ENCODE measurements at regions not wholly inside any gene's neighbourhood (a gene's known extent, or its start where the extent isn't known, plus 50 kb on each side); places are given as distances from the start of the nearest gene placed in this dataset.

DNA sequence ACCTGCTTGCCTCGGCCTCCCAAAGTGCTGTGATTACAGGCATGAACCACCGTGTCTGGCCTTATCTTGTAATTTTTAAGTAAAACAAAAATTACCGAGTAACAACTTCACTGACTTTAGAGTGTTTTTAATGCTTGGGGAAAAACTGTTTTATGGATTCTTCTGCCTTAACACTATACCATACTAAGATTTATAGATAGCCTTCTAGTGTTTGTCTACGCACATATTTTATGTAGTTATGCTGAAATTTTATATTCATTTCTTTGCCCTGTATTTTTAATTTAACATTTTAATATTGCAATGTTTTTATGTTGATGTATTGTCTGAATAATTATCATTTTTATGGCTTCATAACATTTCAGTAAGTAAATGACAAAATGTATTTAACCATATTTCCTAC lies 96.4 kb upstream of the FTMT start:
- DNase-seq: no peak

DNA sequence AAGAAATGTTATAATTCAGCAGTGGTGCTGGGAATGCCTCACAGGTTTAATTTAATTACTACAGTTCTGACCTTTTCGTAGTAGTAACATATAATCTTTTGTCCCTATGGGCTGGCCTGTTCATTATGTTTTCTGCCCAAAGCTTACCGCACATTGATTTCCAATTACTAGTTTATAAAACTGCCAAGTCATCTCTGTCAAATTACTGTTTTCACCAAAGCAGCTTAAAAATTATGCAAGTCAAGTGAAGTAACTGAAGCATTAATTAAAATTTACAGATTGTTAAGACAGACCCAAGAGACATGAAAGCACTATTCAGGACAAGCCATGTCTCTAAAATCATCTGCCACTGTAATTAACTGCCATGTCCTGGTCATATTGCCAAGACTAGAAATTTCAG lies 93.9 kb upstream of the FTMT start:
- DNase-seq: no peak

DNA sequence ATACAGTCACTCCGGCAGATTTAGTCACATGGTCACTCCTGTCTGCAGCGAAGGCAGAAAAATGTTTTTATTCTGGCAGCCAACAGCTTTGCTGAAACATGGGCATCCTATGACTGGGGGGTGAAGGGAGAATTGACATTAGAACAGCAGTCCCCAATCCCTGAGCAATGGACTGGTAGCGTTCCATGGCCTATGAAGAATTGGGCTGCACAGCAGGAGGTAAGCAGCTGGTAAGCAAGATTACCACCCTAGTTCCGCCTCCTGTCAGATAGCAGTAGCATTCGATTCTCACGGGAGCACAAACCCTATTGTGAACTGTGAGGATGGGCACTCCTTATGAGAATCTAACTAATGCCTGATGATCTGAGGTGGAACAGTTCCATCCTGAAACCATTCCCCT lies 93.1 kb upstream of the FTMT start:
- DNase-seq: no peak

DNA sequence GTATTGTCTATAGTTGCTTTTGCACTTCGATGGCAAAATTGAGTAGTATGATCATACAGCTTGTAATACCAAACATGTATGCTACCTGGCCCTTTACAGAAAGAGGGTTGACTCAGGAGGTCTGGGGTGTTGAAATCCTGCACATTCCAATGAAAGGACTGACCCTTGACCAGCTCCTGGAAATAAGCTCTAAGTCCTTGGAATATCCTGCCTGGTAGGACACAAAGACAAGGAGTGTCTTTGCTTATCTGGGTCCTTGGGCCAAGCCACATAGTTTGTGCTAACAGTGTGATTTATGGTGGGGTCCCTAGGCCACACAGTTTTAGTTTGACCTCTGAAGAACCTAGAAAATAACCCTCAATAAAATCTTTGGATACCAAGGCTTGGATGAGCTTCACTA lies 89.3 kb upstream of the FTMT start:
- no peak for DNase-seq

DNA sequence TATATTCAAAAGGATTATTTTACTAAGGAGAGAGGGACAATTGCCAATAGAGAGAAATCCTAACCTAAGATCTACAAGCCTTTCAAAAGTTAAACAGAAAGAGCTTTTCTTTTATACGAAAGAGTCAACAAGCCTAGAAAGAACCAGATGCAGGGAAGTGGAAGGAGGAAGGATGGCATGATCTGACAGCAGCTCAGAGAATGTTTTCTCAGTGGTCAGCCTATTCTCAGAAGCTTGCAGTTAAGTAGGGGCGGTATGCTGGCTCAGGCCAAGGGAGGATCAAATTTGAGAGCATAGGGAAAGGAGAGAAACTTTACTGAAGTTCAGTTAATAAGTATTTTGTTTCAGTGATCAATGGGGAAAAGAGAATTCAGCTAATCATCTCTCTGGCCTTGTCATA lies 88.0 kb upstream of the FTMT start:
- DNase-seq: no peak

GRCh38 chr5:121780406-121780805 lies 71.3 kb upstream of the FTMT start:
- DNase-seq: no peak

DNA sequence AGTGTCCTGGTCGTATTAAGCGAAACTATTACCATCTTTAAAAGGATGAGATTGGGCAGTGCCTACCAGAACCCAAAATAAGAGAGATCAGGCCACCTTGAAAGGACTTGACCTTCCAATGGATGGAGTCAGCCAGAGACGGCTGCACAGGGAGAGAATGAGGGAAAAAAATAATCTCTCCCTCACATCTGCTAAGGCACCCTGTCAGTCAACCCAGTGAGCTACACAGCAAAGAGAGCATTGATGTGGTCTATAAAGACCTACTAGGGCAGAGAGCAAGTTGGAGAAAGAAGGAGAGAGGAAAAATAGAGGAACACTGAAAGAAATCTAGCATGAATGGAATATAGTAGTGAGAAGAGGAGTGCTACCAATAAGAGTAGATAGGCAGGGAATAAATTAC lies 68.0 kb upstream of the FTMT start:
- no peak for DNase-seq

- no peak for DNase-seq
Observed at GRCh38 chr5:121793791-121794190, 57.9 kb upstream of the FTMT start.

DNA sequence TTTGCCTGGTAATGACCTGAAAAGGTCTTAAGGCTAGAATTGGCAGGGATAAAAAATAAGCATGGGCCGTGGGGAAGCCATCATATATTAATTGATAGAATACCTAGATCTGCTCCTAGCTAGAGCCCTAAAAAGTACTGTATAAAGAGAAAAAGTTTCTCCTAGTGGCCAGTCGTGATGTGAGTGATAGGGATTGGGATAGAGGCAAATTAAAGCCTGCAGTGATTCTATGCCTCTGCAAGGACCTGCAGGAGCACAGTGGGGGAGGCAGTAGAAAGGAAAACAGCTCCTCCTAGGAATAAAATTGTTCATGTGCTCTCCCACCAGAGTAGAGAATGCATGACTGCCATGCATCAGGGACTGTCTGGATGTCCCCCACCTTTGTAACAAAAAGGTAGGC lies 56.2 kb upstream of the FTMT start:
- no peak for DNase-seq

- DNase-seq: no peak
Observed at GRCh38 chr5:121797681-121798518, 53.8 kb upstream of the FTMT start.
